ENCODE measurements at regions not wholly inside any gene's neighbourhood (a gene's known extent, or its start where the extent isn't known, plus 50 kb on each side); places are given as distances from the start of the nearest gene placed in this dataset.

- no peak for DNase-seq
Measured at GRCh38 chr6:19413323-19413722, 423.8 kb upstream of the ID4 start.

- no peak for DNase-seq
Measured at GRCh38 chr6:19415605-19416326, 421.4 kb upstream of the ID4 start.

- no peak for DNase-seq
Measured at GRCh38 chr6:19416811-19417210, 420.4 kb upstream of the ID4 start.

GRCh38 chr6:19417713-19418112, 419.5 kb upstream of the ID4 start:
- no peak for DNase-seq

- no peak for DNase-seq
Measured at GRCh38 chr6:19424853-19425252, 412.3 kb upstream of the ID4 start.

GRCh38 chr6:19427548-19427947, 409.6 kb upstream of the ID4 start:
- DNase-seq = no peak

- no peak for DNase-seq
Measured at GRCh38 chr6:19432966-19433498, 404.1 kb upstream of the ID4 start.

GRCh38 chr6:19434065-19434464, 403.1 kb upstream of the ID4 start:
- no peak for DNase-seq

GRCh38 chr6:19435755-19436154, 401.4 kb upstream of the ID4 start:
- no peak for DNase-seq

- no peak for DNase-seq
Measured at GRCh38 chr6:19438566-19439353, 398.4 kb upstream of the ID4 start.

- DNase-seq = no peak
Measured at GRCh38 chr6:19440531-19440930, 396.6 kb upstream of the ID4 start.

- DNase-seq = no peak
Measured at GRCh38 chr6:19443411-19443810, 393.8 kb upstream of the ID4 start.

GRCh38 chr6:19444041-19444440, 393.1 kb upstream of the ID4 start:
- no peak for DNase-seq

GRCh38 chr6:19444481-19444880, 392.7 kb upstream of the ID4 start:
- DNase-seq = no peak

GRCh38 chr6:19446570-19446969, 390.6 kb upstream of the ID4 start:
- DNase-seq = no peak

GRCh38 chr6:19450651-19451050, 386.5 kb upstream of the ID4 start:
- DNase-seq = no peak

GRCh38 chr6:19452495-19452894, 384.7 kb upstream of the ID4 start:
- DNase-seq = no peak

- no peak for DNase-seq
Measured at GRCh38 chr6:19454001-19454720, 383.0 kb upstream of the ID4 start.

- no peak for DNase-seq
Measured at GRCh38 chr6:19454721-19455392, 382.3 kb upstream of the ID4 start.

- no peak for DNase-seq
Measured at GRCh38 chr6:19463250-19463649, 373.9 kb upstream of the ID4 start.

- no peak for DNase-seq
Measured at GRCh38 chr6:19463925-19464324, 373.2 kb upstream of the ID4 start.

- DNase-seq = peak; percentile 40
Measured at GRCh38 chr6:19465256-19465655, 371.9 kb upstream of the ID4 start.
